NCI-H2171 treated with DMSO at 0.1 percent for 48 hours (cell line): ENCODE measurements at regions not wholly inside any gene's neighbourhood (a gene's known extent, or its start where the extent isn't known, plus 50 kb on each side); places are given as distances from the start of the nearest gene placed in this dataset.

Experiments
- DNase-seq: peaks from one replicate; lab custom pipeline; 2025; lab: John Stamatoyannopoulos, UW

- no peak for DNase-seq
Measured at GRCh38 chr5:135092476-135092875, 58.4 kb upstream of the PITX1 start.

GRCh38 chr5:135091286-135091685, 57.3 kb upstream of the PITX1 start:
- DNase-seq, result no peak

DNA sequence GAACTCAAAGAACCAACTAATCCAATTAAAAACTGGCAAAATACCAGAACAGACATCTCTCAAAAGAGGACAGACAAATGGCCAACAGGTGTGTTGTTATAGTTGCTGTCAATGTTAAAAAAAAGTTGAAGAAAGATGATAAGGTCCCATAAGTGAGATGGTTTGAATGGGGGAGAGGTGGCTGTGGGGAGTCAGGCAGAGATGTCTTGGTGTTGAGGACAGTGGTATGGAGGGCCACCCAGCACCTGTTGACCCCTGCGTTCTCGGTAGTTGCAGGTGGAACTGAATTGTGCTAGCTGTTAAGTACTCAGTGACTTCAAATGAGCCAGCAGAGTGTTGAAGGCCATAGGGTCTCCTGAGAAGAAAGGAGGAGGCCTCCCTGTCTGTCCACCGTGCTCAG, 55.9 kb upstream of the PITX1 start:
- DNase-seq, result no peak

- DNase-seq, result no peak
Measured at GRCh38 chr5:135088911-135089310, 54.9 kb upstream of the PITX1 start.

DNA sequence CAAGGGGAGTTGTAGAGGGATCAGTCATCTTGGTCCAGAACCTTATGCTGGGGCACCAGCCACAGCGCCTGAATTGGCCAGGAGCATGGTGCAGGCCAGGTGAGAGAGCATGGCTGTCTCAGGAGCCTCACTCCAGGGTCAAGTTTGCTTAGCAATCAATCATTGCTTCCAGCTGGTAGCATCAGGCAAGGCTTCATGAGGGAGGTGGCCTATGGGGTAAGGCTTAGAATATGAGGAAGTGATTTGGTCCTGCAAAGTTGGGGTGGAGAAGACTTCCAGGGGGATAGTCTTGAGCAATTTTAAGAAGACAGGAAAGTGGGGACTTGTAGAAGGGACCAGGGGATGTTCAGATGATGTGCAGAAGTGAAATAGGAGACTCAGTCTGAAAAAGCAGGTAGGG, 53.9 kb upstream of the PITX1 start:
- no peak for DNase-seq

DNA sequence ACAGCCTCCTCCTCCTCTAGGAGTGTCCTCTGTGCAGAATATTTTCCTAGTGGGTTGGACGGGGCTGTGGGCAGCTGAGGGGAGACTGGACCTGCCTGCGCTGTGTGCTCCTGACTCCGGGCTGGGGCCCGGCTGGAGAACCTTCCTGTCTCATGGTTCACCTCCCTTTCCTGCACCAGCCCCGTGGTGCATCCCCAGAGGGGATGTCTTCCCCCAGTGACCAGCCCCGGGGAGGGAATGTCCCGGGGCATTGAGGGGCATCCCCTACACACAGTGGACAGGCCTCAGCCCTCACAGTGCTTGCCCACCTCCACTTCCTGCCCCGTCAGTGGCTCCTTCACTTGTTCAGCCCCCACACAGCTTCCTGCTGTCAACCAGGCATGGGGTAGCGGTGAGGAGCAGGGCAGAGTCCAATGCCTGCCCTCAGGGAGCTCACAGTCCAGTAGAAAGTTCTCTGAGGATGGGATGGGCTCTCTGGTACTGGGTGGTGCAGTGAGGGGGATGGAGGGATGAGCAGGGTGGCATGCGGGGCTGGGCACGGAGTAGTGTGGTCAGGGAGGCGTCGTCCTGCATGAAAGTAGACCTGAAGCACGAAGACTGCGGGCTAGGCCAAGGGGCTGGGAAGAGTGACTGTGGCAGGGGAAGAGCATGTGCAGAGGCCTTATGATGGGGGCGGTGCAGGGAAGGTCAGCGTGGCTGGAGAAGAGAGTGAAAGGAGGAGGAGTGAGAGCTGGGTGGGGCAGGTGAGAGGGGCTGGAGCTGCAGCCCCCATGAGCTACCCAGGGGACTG, 52.1 kb upstream of the PITX1 start:
- no peak for DNase-seq

DNA sequence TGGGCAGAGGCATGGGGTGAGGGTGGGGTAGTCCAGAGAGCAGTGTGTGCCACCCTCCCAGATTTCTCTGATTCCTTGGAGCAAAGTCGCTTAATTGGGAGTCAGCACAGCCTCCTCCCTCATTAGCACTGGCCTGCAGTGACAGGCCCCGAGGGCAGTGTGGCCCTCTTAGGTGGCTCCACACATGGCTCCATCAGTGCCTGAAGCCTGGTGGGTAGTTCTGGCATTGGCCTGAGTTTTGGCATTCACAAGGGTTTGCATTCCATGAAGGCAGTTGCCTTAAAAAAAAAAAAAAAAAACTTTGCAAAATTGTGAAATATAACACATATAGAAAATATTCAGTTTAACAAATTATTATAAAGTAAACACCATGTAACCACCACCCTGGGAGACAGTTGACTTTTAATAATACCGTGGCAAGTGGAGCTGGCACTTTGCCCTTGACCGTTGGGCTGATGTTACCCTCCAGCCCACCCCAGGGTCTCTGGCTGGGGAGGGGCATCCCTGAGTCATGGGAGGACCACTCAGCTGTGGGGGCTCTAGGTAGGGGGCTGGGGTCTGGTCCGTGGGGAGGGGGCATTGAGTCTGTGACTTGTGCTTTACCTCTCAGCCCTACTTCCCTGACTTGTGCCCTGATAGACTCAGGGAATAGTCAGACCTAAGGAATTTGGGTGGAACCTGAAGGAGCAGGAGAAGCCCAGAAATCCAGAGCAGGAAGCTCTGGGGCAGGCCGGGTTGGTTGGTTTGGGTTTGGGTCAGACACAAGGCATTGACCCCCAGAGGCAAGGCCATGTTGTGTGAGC, 51.3 kb upstream of the PITX1 start:
- DNase-seq, result no peak
